Uterus (tissue), 3 donors: ENCODE measurements at regions not wholly inside any gene's neighbourhood (a gene's known extent, or its start where the extent isn't known, plus 50 kb on each side); places are given as distances from the start of the nearest gene placed in this dataset.

ENCODE experiments used
- DNase-seq, 2 donors: peaks; one replicate each; pipeline ENCODE4 v3.0.0-alpha.2; 2019 to 2020
- H3K27ac ChIP-seq, 2 donors: fragments of 200-600 bp; sonication (generic); 1 replicate in 1 of 2; 2 replicates in 1 of 2; pipeline ENCODE4 v1.5.1; 2016 to 2018
- H3K27me3 ChIP-seq, 2 donors: fragments of 200-600 bp; sonication (generic); one replicate each; pipeline ENCODE4 v1.5.1; 2018 to 2019; ENCODE audit warnings: control low read depth in 1 of 2
- H3K36me3 ChIP-seq, 2 donors: fragments of 200-600 bp; sonication (generic); one replicate each; pipeline ENCODE4 v1.5.1; 2019; ENCODE audit warnings: control low read depth in 1 of 2
- H3K4me1 ChIP-seq, 2 donors: fragments of 200-600 bp; sonication (generic); one replicate each; pipeline ENCODE4 v1.5.1; 2018 to 2019; ENCODE audit warnings: control low read depth in 1 of 2
- H3K4me3 ChIP-seq, 2 donors: fragments of 200-600 bp; sonication (generic); 1 replicate in 1 of 2; 2 replicates in 1 of 2; pipeline ENCODE4 v1.5.1; 2018 to 2019; ENCODE audit warnings: mild to moderate bottlenecking in 1 of 2
- H3K9me3 ChIP-seq, 2 donors: fragments of 200-600 bp; sonication (generic); one replicate each; pipeline ENCODE4 v1.5.1; 2019; ENCODE audit warnings: control low read depth in 1 of 2
- POLR2A ChIP-seq, 2 donors: fragments of 450-650 bp; IDR thresholded peaks; one replicate each; pipeline ENCODE4 v1.6.1; 2016; ENCODE audit warnings: antibody characterized with exemption in 2 of 2, mild to moderate bottlenecking in 1 of 2, moderate library complexity in 1 of 2
- intact Hi-C: fragments of 100-400 bp; cut with DNase I; formaldehyde crosslinking; loops from one replicate; pipeline ENCODE4 v1.15.1; 2023; ENCODE audit warnings: low total_unique reads
- TF ChIP-seq, protein P1 (sequence below), 4 experiments: fragments of 200-600 bp in 2 of 4; fragments of 450-650 bp in 2 of 4; sonication (generic) in 2 of 4; IDR thresholded peaks; one replicate each; pipeline ENCODE4 v1.5.1; 2016 to 2019; ENCODE audit warnings: antibody characterized with exemption in 4 of 4, mild to moderate bottlenecking in 2 of 4, moderate library complexity in 1 of 4
- donor health status: DM: yes; HTN: yes; CAD: no.

DNA sequence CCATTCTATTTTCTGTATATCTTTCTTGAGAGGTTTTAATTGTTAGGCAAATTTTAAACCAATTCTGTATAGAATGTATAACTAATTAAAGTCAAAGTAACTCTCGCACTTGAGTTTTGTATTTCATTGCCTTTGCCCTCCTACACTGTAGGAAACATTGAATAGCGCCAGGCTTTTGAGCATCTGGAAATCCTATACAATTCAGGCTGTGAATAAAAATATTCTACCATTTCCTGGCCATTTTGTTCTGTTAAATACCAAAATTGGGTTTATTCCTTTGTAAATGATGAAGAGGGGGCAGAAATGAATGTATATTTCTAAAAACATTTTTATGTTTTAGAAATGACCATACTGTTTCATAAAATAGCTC, 571.8 kb upstream of the CLINT1 start:
- DNase-seq: no peak
- H3K27ac ChIP-seq: peak overlapping the region; percentile 69 to 81
- intact Hi-C loops: no loop called here

DNA sequence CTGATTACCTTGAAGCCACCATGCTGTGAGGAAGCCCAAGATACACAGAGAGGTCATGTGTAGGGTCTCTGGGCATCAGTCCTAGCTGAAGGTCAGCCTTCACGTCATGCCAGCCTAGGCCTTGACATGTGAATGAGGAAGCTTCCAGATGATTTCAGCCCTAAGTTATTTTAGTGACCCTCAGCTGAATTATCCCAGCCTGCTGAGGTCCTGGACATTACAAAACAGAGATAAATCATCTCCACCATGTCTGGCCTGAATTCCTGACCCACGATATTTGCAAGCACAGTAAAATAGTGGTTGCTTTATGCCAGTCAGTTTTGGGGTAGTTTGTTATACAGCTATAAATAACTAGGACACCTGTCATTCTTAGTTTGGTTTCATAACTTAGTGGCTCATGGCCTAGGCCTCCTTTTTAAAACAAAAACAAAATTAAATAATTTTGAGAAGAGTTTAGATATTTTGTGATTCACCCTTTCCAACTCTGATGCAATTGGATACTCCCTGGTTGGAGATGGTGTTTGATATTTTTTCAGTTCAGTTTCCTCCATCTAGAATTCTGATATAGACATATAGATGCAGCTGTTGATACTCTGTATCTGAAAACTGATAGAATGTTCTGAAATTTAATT, 571.3 kb upstream of the CLINT1 start:
- H3K9me3 ChIP-seq: no peaks in the 10 kb centered on the region
- no peaks in the 10 kb centered on the region for H3K36me3 ChIP-seq
- intact Hi-C loops: no loop called here
- peak overlapping the region; percentile 69 to 81 for H3K27ac ChIP-seq
- TF ChIP-seq, protein P1, sequence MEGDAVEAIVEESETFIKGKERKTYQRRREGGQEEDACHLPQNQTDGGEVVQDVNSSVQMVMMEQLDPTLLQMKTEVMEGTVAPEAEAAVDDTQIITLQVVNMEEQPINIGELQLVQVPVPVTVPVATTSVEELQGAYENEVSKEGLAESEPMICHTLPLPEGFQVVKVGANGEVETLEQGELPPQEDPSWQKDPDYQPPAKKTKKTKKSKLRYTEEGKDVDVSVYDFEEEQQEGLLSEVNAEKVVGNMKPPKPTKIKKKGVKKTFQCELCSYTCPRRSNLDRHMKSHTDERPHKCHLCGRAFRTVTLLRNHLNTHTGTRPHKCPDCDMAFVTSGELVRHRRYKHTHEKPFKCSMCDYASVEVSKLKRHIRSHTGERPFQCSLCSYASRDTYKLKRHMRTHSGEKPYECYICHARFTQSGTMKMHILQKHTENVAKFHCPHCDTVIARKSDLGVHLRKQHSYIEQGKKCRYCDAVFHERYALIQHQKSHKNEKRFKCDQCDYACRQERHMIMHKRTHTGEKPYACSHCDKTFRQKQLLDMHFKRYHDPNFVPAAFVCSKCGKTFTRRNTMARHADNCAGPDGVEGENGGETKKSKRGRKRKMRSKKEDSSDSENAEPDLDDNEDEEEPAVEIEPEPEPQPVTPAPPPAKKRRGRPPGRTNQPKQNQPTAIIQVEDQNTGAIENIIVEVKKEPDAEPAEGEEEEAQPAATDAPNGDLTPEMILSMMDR (IDR thresholded peaks at IDR 0.05): no peak
- no peak for TF ChIP-seq POLR2A (IDR thresholded peaks at IDR 0.05)
- no peak for DNase-seq
- no peak overlapping the region for H3K4me3 ChIP-seq
- H3K4me1 ChIP-seq: peaks cover 0 to 5% of the 10 kb centered on the region in 2 donors
- no peaks in the 10 kb centered on the region for H3K27me3 ChIP-seq

More for the DNA sequence above, 571.8 kb upstream of the CLINT1 start:
- TF ChIP-seq POLR2A (IDR thresholded peaks at IDR 0.05): no peak
- TF ChIP-seq, protein P1 (IDR thresholded peaks at IDR 0.05): no peak
- no peak overlapping the region for H3K4me3 ChIP-seq
- H3K4me1 ChIP-seq: peaks cover 0 to 5% of the 10 kb centered on the region in 2 donors
- H3K36me3 ChIP-seq: no peaks in the 10 kb centered on the region
- no peaks in the 10 kb centered on the region for H3K27me3 ChIP-seq
- H3K9me3 ChIP-seq: no peaks in the 10 kb centered on the region

DNA sequence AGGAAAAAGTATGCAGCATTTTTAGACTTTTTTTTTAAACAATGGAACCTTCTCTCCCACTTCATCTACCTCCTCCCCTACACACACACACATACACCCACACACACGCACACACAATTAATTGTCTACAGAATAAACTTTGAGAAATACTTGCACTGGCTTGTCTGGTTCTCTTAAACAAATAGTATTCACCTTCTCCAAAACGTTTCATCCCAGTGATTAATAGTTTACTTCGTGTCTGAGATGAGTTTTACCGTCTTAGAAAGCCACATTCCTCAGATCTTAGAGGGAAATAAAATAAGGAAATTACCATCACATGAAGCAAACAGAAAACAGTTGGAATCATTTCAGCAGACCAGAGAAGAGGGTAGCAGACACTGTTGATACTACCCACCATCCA, 570.6 kb upstream of the CLINT1 start:
- no peaks in the 10 kb centered on the region for H3K27me3 ChIP-seq
- no peak for DNase-seq
- H3K4me1 ChIP-seq: peaks cover 0 to 5% of the 10 kb centered on the region in 2 donors
- intact Hi-C loops: no loop called here
- no peak for TF ChIP-seq POLR2A (IDR thresholded peaks at IDR 0.05)
- TF ChIP-seq, protein P1 (IDR thresholded peaks at IDR 0.05): no peak
- H3K27ac ChIP-seq: peak overlapping the region; percentile 69 to 81
- H3K36me3 ChIP-seq: no peaks in the 10 kb centered on the region
- H3K9me3 ChIP-seq: no peaks in the 10 kb centered on the region
- H3K4me3 ChIP-seq: no peak overlapping the region

DNA sequence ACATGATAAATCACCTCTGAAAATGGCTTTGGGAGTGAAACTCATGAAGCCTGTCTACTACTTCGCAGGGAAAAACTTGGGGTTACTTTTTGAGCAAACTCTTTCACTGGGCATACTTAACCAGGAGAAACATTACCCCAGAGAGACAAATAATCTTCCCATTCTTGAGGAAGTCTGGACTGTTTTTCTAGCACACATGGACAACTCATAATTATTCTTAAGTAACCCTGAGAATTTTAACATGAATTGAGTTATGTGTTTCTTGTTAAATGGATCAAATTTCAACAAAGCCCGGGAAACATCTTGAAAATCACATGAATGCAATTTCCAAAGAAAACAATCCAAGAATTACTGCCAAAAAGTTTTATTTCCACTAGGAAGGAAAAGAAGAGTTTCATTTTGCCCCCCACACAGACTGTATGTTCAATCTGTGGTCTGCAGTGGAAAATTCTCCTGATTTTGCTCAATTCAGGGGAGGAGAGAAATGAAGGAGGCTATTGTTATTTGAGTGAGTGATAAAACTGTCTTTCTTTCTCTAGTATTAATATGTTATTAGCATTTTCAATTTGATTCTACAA, 564.8 kb upstream of the CLINT1 start:
- no peaks in the 10 kb centered on the region for H3K27me3 ChIP-seq
- no peak overlapping the region for H3K4me3 ChIP-seq
- H3K36me3 ChIP-seq: no peaks in the 10 kb centered on the region
- intact Hi-C loops: no loop called here
- H3K9me3 ChIP-seq: no peaks in the 10 kb centered on the region
- H3K27ac ChIP-seq: peak overlapping the region; percentile 40 to 61
- no peak for DNase-seq
- TF ChIP-seq, protein P1 (IDR thresholded peaks at IDR 0.05): no peak
- no peak for TF ChIP-seq POLR2A (IDR thresholded peaks at IDR 0.05)
- H3K4me1 ChIP-seq: no peaks in the 10 kb centered on the region

DNA sequence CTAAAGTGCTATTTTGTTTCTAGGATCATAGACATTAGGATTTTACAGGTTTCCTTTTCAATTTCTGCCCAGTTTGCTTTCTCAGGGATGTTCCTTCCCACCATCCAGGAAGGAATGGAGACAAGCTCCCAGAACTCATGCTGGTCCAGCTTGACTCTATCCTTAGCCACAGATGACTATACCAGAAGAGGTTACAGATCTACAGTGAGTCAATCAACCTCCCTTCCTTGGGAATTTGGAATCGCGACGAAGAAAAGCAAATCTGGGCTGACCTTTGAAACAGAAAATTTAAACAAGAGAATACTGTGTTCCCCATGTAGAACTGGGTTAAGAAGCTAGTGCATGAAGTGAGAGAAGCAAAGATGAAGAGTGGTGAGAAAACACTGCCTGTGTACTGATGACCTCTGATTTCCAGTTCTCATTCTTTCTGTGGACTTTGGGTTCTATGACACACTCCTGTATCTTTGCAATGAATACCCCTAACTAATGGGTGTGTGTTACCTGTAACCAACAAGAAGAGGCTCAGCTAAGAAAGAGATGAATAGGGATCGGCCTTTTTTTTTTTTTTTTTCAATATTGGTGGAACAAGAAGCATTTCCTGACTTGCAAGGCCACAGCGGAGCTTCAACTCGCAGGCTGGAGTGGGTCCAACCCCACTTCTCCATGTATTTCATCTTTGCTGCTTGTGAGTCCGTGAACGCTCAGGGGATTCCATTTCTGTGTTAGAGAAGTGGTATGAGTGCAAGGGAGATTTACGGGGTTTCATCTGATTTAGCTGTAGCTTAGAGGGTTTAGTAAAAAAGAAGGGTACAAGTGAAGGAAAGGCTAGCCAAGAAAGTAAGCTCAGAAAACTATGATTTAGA, 563.9 kb upstream of the CLINT1 start:
- H3K27ac ChIP-seq: peak overlapping the region; percentile 40 to 61
- DNase-seq: peak in 1 of 2 donors; percentile 22
- H3K9me3 ChIP-seq: no peaks in the 10 kb centered on the region
- no peaks in the 10 kb centered on the region for H3K36me3 ChIP-seq
- no peak for TF ChIP-seq POLR2A (IDR thresholded peaks at IDR 0.05)
- TF ChIP-seq, protein P1 (IDR thresholded peaks at IDR 0.05): no peak
- intact Hi-C loops: no loop called here
- no peaks in the 10 kb centered on the region for H3K27me3 ChIP-seq
- no peak overlapping the region for H3K4me3 ChIP-seq
- no peaks in the 10 kb centered on the region for H3K4me1 ChIP-seq
